OCI-LY1 (cell line): ENCODE measurements at regions not wholly inside any gene's neighbourhood (a gene's known extent, or its start where the extent isn't known, plus 50 kb on each side); places are given as distances from the start of the nearest gene placed in this dataset.

Experiments
- H2AFZ ChIP-seq: fragments of 200-600 bp; sonication (generic), shearing (Covaris generic); 2 replicates; pipeline ENCODE4 v1.6.0; 2014; ENCODE audit warnings: antibody characterized with exemption, mild to moderate bottlenecking, low read length
- H3F3A ChIP-seq: fragments of 200-600 bp; sonication (generic), shearing (Covaris generic); 2 replicates; pipeline ENCODE4 v1.6.0; 2014; ENCODE audit warnings: mild to moderate bottlenecking, antibody characterized with exemption, low read length, moderate library complexity; ENCODE audit not compliant: insufficient read depth
- H3K27ac ChIP-seq: fragments of 200-600 bp; sonication (generic); 2 replicates; pipeline ENCODE4 v1.5.1; 2014; ENCODE audit warnings: low read length, mixed run types, mild to moderate bottlenecking, low read depth; ENCODE audit not compliant: poor library complexity, severe bottlenecking
- H3K27me3 ChIP-seq: fragments of 200-600 bp; sonication (generic); 2 replicates; pipeline ENCODE4 v1.6.0; 2014; ENCODE audit warnings: antibody characterized with exemption, mild to moderate bottlenecking, low read length, moderate library complexity; ENCODE audit not compliant: insufficient read depth
- H3K36me3 ChIP-seq: fragments of 200-600 bp; sonication (generic); 2 replicates; pipeline ENCODE4 v1.6.1; 2014; ENCODE audit warnings: mild to moderate bottlenecking, antibody characterized with exemption, low read length, moderate library complexity, mixed read lengths; ENCODE audit not compliant: insufficient read depth
- H3K4me1 ChIP-seq: fragments of 200-600 bp; sonication (generic); 2 replicates; pipeline ENCODE4 v1.5.1; 2014; ENCODE audit warnings: mild to moderate bottlenecking, low read length, moderate library complexity; ENCODE audit not compliant: insufficient read depth, severe bottlenecking
- H3K4me2 ChIP-seq: fragments of 200-600 bp; sonication (generic), shearing (Covaris generic); 2 replicates; pipeline ENCODE4 v1.6.1; 2014; ENCODE audit warnings: low read length
- H3K4me3 ChIP-seq: fragments of 200-600 bp; sonication (generic); 2 replicates; pipeline ENCODE4 v1.5.1; 2014; ENCODE audit warnings: low read length, low read depth, mild to moderate bottlenecking, mixed read lengths; ENCODE audit not compliant: poor library complexity, severe bottlenecking
- H3K79me2 ChIP-seq: fragments of 200-600 bp; shearing (Covaris generic); 2 replicates; pipeline ENCODE4 v1.6.1; 2016; ENCODE audit warnings: mixed run types, low read length, mixed read lengths; ENCODE audit not compliant: insufficient read depth
- H3K9ac ChIP-seq: fragments of 200-600 bp; sonication (generic), shearing (Covaris generic); 2 replicates; pipeline ENCODE4 v1.6.1; 2014; ENCODE audit warnings: mild to moderate bottlenecking, low read length, mixed read lengths
- H3K9me2 ChIP-seq: fragments of 200-600 bp; sonication (generic), shearing (Covaris generic); 2 replicates; pipeline ENCODE4 v1.6.1; 2014; ENCODE audit warnings: low read depth, mild to moderate bottlenecking, low read length, mixed read lengths
- H3K9me3 ChIP-seq: fragments of 200-600 bp; shearing (Covaris generic); 2 replicates; pipeline ENCODE4 v1.6.1; 2014; ENCODE audit warnings: low read length, mixed read lengths
- H4K20me1 ChIP-seq: fragments of 200-600 bp; sonication (generic), shearing (Covaris generic); 2 replicates; pipeline ENCODE4 v1.6.0; 2016; ENCODE audit warnings: mild to moderate bottlenecking, low read length; ENCODE audit not compliant: insufficient read depth
- CTCF ChIP-seq: fragments of 200-600 bp; sonication (generic), shearing (Covaris generic); IDR thresholded peaks from 2 replicates; pipeline ENCODE4 v1.5.1; 2017; ENCODE audit warnings: mild to moderate bottlenecking, antibody characterized with exemption, low read length, moderate library complexity, mixed read lengths
- EZH2 ChIP-seq: fragments of 200-600 bp; sonication (generic), shearing (Covaris generic); IDR thresholded peaks from 2 replicates; pipeline ENCODE4 v1.8.0; 2017; ENCODE audit warnings: borderline replicate concordance, mixed run types, mild to moderate bottlenecking, antibody characterized with exemption, low read length, moderate library complexity, mixed read lengths

- Histone ChIP-seq H3K9me3 (no peaks in the 10 kb centered on the region), H3K4me1 (peaks cover 15% of the 10 kb centered on the region), H3K9ac (no peak overlapping the region), H3K27ac (no peak overlapping the region), H3K4me2 (no peak overlapping the region), H3K36me3 (no peaks in the 10 kb centered on the region), H4K20me1 (no peaks in the 10 kb centered on the region), H3K79me2 (no peaks in the 10 kb centered on the region), H3K9me2 (no peaks in the 10 kb centered on the region; the same call in 1 of the 2 replicates), H3K27me3 (no peaks in the 10 kb centered on the region), H2AFZ (no peak overlapping the region), H3F3A (no peaks in the 10 kb centered on the region), H3K4me3 (no peak overlapping the region)
- TF ChIP-seq EZH2 = no peak
- no peak for TF ChIP-seq CTCF
Observed at GRCh38 chr5:125698420-125698819, 724.8 kb upstream of the GRAMD2B start.

- H3K36me3 ChIP-seq = no peaks in the 10 kb centered on the region
- peaks cover 15% of the 10 kb centered on the region for H3K4me1 ChIP-seq
- no peak for TF ChIP-seq EZH2
- TF ChIP-seq CTCF = no peak
- no peak overlapping the region for H3K9ac ChIP-seq
- H3F3A ChIP-seq = no peaks in the 10 kb centered on the region
- H3K9me2 ChIP-seq = no peaks in the 10 kb centered on the region; the same call in 1 of the 2 replicates
- H3K27me3 ChIP-seq = no peaks in the 10 kb centered on the region
- peak overlapping the region; percentile 92; the same call in 1 of the 2 replicates for H2AFZ ChIP-seq
- H3K4me2 ChIP-seq = no peak overlapping the region
- no peaks in the 10 kb centered on the region for H4K20me1 ChIP-seq
- no peaks in the 10 kb centered on the region for H3K9me3 ChIP-seq
- H3K27ac ChIP-seq = no peak overlapping the region
- H3K4me3 ChIP-seq = no peak overlapping the region
- H3K79me2 ChIP-seq = no peaks in the 10 kb centered on the region
Observed at GRCh38 chr5:125699860-125700259, 723.3 kb upstream of the GRAMD2B start.

GRCh38 chr5:125700380-125700861 lies 722.8 kb upstream of the GRAMD2B start:
- H3K9ac ChIP-seq = peak overlapping the region; percentile 27; the same call in 1 of the 2 replicates
- peaks cover 1% of the 10 kb centered on the region; the same call in 1 of the 2 replicates for H3K9me3 ChIP-seq
- H3K4me1 ChIP-seq = peaks cover 15% of the 10 kb centered on the region
- no peaks in the 10 kb centered on the region for H3K79me2 ChIP-seq
- H3K4me2 ChIP-seq = peak overlapping the region; percentile 37; the same call in 1 of the 2 replicates
- TF ChIP-seq CTCF = no peak
- no peak for TF ChIP-seq EZH2
- no peak overlapping the region for H3K4me3 ChIP-seq
- no peaks in the 10 kb centered on the region for H3K36me3 ChIP-seq
- H2AFZ ChIP-seq = peak overlapping the region; percentile 92
- H3K9me2 ChIP-seq = no peaks in the 10 kb centered on the region; the same call in 1 of the 2 replicates
- no peaks in the 10 kb centered on the region for H4K20me1 ChIP-seq
- H3F3A ChIP-seq = no peaks in the 10 kb centered on the region
- H3K27me3 ChIP-seq = no peaks in the 10 kb centered on the region
- H3K27ac ChIP-seq = no peak overlapping the region
